K562 (cell line): ENCODE measurements at regions not wholly inside any gene's neighbourhood (a gene's known extent, or its start where the extent isn't known, plus 50 kb on each side); places are given as distances from the start of the nearest gene placed in this dataset.

Source experiments
- ATAC-seq: fragments of 200-7000 bp; cut with Tn5 transposase; 3 replicates; pipeline ENCODE4 v1.9.1; 2020; ENCODE audit warnings: moderate library complexity
- BruUV-seq: library from RNA; stranded (reverse); fragments of 400-500 nt; replicated peaks from 2 replicates; lab custom pipeline; 2021; lab: Mats Ljungman, UMichigan
- CTCF ChIA-PET: fragments of 300-600 bp; formaldehyde crosslinking; extraction: SDS; loops from one replicate; lab custom pipeline; 2021; ENCODE audit warnings: low intra/inter-chr PET ratio; lab: Yijun Ruan, JAX
- POLR2A ChIA-PET: fragments of 300-600, 350-650 bp; sonication (Branson Sonifier 250); formaldehyde crosslinking; extraction: SDS; loops from one replicate; lab custom pipeline; 2021; ENCODE audit warnings: antibody characterized with exemption, inconsistent platforms; lab: Yijun Ruan, JAX
- DNase-seq, 4 experiments: peaks; one replicate each; pipeline versions ENCODE4 v3.0.0 to v3.0.0-alpha.2; 2011 to 2018; ENCODE audit warnings: low spot score in 3 of 4, mixed read lengths in 3 of 4; ENCODE audit errors: extremely low read depth in 1 of 4
- FAIRE-seq: peaks from 2 replicates; lab custom pipeline; 2011; peaks lifted over from hg19 to GRCh38; lab: Jason Lieb, UNC
- H2AFZ ChIP-seq: 2 replicates; pipeline ENCODE4 v1.6.0; 2011; ENCODE audit warnings: low read depth, low read length, control low read depth, inconsistent platforms
- H3K27ac ChIP-seq: fragments of 200-600 bp; 3 replicates; pipeline ENCODE4 v1.8.0; 2011; ENCODE audit warnings: low read depth, mild to moderate bottlenecking, control low read depth, inconsistent platforms, low read length, moderate library complexity, mixed read lengths; ENCODE audit errors: extremely low read depth
- H3K27me3 ChIP-seq, 2 experiments: fragments of 300-600 bp in 1 of 2; 2 replicates in 1 of 2; 3 replicates in 1 of 2; pipeline versions ENCODE4 v1.6.0 to v1.8.0; 2011; ENCODE audit warnings: inconsistent platforms in 2 of 2, low read length in 2 of 2, mild to moderate bottlenecking in 1 of 2, mixed read lengths in 1 of 2, moderate library complexity in 1 of 2; ENCODE audit not compliant: control insufficient read depth in 2 of 2, insufficient read depth in 2 of 2
- H3K36me3 ChIP-seq: fragments of 300-600 bp; 3 replicates; pipeline ENCODE4 v1.8.0; 2011; ENCODE audit warnings: mild to moderate bottlenecking, low read length, inconsistent platforms; ENCODE audit not compliant: control insufficient read depth, insufficient read depth
- H3K4me1 ChIP-seq, 2 experiments: fragments of 200-600 bp in 1 of 2; replicated peaks in 1 of 2; 2 replicates in 1 of 2; 3 replicates in 1 of 2; pipeline versions ENCODE4 v1.5.1 to v1.8.0; 2011; ENCODE audit warnings: inconsistent platforms in 2 of 2, low read length in 2 of 2, mild to moderate bottlenecking in 1 of 2, mixed read lengths in 1 of 2, moderate library complexity in 1 of 2; ENCODE audit not compliant: control insufficient read depth in 2 of 2, insufficient read depth in 2 of 2
- H3K4me2 ChIP-seq: 2 replicates; pipeline ENCODE4 v1.6.1; 2011; ENCODE audit warnings: low read length, control low read depth, inconsistent platforms, mixed read lengths; ENCODE audit not compliant: insufficient read depth
- H3K4me3 ChIP-seq: fragments of 200-600 bp; sonication (generic), shearing (Covaris generic); 2 replicates; pipeline ENCODE4 v1.5.1; 2016; ENCODE audit warnings: control low read depth, inconsistent platforms
- H3K79me2 ChIP-seq: fragments of 200-600 bp; 3 replicates; pipeline ENCODE4 v1.8.0; 2011; ENCODE audit warnings: low read length, inconsistent platforms; ENCODE audit not compliant: control insufficient read depth, insufficient read depth
- H3K9ac ChIP-seq, 2 experiments: 2 replicates each; pipeline versions ENCODE4 v1.6.0 to v1.6.1; 2011; ENCODE audit warnings: low read depth in 2 of 2, low read length in 2 of 2, control low read depth in 1 of 2, inconsistent platforms in 1 of 2, mild to moderate bottlenecking in 1 of 2, mixed read lengths in 1 of 2; ENCODE audit not compliant: insufficient read depth in 1 of 2
- H3K9me1 ChIP-seq: one replicate; pipeline ENCODE4 v1.6.0; 2011; ENCODE audit warnings: inconsistent platforms, mild to moderate bottlenecking, low read length, moderate library complexity; ENCODE audit not compliant: control insufficient read depth, insufficient read depth
- H3K9me3 ChIP-seq: replicated peaks from 2 replicates; pipeline ENCODE4 v1.5.1; 2011; ENCODE audit warnings: low read depth, low read length, inconsistent platforms; ENCODE audit not compliant: control insufficient read depth, insufficient read depth
- H4K20me1 ChIP-seq: replicated peaks from 2 replicates; pipeline ENCODE4 v1.6.1; 2011; ENCODE audit warnings: low read length, inconsistent platforms, mixed read lengths; ENCODE audit not compliant: control insufficient read depth, insufficient read depth
- BCL6 ChIP-seq: fragments of 250-450 bp; sonication (Bioruptor Pico); IDR thresholded peaks from 2 replicates; pipeline ENCODE4 v1.4.0; 2020
- BRD9 ChIP-seq: fragments of 450-650 bp; IDR thresholded peaks from 2 replicates; pipeline ENCODE4 v1.6.1; 2018; ENCODE audit warnings: low read depth; ENCODE audit not compliant: partially characterized antibody
- HMG20B ChIP-seq: fragments of 250-450 bp; sonication (Bioruptor Pico); IDR thresholded peaks from 2 replicates; pipeline ENCODE4 v1.5.0; 2021; ENCODE audit warnings: mild to moderate bottlenecking
- NR2F6 ChIP-seq: fragments of 450-650 bp; formaldehyde crosslinking; IDR thresholded peaks from 2 replicates; pipeline ENCODE4 v1.4.0; 2020; ENCODE audit warnings: mild to moderate bottlenecking
- SRF ChIP-seq, 2 experiments: fragments of 250-450, 450-650 bp in 1 of 2; sonication (Bioruptor Pico) in 1 of 2; sonication (generic) in 1 of 2; formaldehyde crosslinking; IDR thresholded peaks; 2 replicates each; pipeline versions ENCODE4 v1.5.0 to v1.5.1; 2020 to 2022; ENCODE audit warnings: mild to moderate bottlenecking in 1 of 2, missing genetic modification reagents in 1 of 2
- WGBS: fragments of 100-300 bp; shearing (Covaris generic); methylation state at CpG from one replicate; pipeline ENCODE4 v1.1.6; 2016; ENCODE audit warnings: low coverage, mixed read lengths; ENCODE audit not compliant: insufficient coverage; ENCODE audit errors: missing lambda C conversion rate; 5-methylcytosine and 5-hydroxymethylcytosine counted together
- in situ Hi-C: fragments of 300-500 bp; cut with MboI; formaldehyde crosslinking; loops from 4 replicates; pipeline ENCODE4 v1.15.0; 2018; ENCODE audit warnings: inconsistent platforms, mixed read lengths
- intact Hi-C: fragments of 100-400 bp; cut with micrococcal nuclease; formaldehyde crosslinking; loops from 2 replicates; pipeline ENCODE4 v1.14.2; 2022
- TF ChIP-seq, protein P1 (sequence below): fragments of 450-650 bp; IDR thresholded peaks from 2 replicates; pipeline ENCODE4 v1.6.1; 2017; ENCODE audit warnings: antibody characterized with exemption

DNA sequence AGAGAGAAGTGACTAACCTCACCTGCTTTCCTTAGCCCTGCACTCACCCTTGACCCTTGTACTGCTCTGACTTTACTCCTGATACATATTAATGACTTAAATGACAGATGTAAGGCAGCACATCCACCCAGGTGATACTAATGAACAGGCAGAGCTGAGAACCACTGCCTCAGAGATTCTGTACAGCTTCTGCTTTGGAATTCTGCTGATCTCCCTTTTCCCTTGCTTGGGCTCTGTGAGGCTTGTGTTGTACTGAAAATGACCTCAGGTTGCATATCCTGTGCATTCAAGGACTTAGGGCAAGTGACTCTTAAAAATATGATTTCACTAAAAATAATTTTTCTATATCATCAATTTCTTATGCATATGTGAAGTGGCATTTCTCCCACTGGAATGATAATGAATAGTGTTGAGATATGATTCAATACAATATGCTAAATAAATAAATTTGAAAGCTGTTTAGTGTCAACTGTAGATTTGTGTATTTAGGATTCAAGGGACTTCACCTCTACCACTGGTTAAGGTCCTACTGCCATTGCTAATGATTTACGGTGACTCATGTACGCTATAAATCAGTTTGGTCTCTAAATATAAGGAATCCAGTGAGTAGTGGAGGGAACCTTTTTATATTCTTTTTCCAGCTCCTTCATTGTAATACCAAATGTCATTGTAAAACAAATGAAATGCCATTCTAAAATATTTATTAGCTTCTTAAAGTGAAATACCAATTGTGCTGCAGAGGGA is 328.3 kb downstream of the SOCS6 start:
- no peaks in the 10 kb centered on the region for H3K79me2 ChIP-seq
- no peaks in the 10 kb centered on the region for H4K20me1 ChIP-seq
- H2AFZ ChIP-seq = no peak overlapping the region
- in situ Hi-C loops = no loop called here
- 3% methylated on average over 2 of the region's 2 CpGs for WGBS
- no TSS peak for BruUV-seq
- ATAC-seq (no peak), DNase-seq (no peak)
- no peaks in the 10 kb centered on the region for H3K9me1 ChIP-seq
- intact Hi-C loops = no loop called here
- H3K9ac ChIP-seq = no peak overlapping the region
- no peak overlapping the region for H3K4me2 ChIP-seq
- no peaks in the 10 kb centered on the region for H3K4me1 ChIP-seq
- H3K9me3 ChIP-seq = no peaks in the 10 kb centered on the region
- H3K27ac ChIP-seq = no peak overlapping the region
- TF ChIP-seq BCL6 (CRISPR knock-in tag) (no peak), SRF (CRISPR knock-in tag; IDR thresholded peaks at IDR 0.05) (no peak), HMG20B (CRISPR knock-in tag) (no peak), NR2F6 (no peak), BRD9 (no peak)
- TF ChIP-seq, protein P1, sequence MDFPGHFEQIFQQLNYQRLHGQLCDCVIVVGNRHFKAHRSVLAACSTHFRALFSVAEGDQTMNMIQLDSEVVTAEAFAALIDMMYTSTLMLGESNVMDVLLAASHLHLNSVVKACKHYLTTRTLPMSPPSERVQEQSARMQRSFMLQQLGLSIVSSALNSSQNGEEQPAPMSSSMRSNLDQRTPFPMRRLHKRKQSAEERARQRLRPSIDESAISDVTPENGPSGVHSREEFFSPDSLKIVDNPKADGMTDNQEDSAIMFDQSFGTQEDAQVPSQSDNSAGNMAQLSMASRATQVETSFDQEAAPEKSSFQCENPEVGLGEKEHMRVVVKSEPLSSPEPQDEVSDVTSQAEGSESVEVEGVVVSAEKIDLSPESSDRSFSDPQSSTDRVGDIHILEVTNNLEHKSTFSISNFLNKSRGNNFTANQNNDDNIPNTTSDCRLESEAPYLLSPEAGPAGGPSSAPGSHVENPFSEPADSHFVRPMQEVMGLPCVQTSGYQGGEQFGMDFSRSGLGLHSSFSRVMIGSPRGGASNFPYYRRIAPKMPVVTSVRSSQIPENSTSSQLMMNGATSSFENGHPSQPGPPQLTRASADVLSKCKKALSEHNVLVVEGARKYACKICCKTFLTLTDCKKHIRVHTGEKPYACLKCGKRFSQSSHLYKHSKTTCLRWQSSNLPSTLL = no peak
- TF ChIP-seq, all 486 proteins: peak for 0
- POLR2A ChIA-PET = no interaction called here
- FAIRE-seq = no peak
- H3K36me3 ChIP-seq = no peaks in the 10 kb centered on the region
- H3K27me3 ChIP-seq = no peaks in the 10 kb centered on the region
- CTCF ChIA-PET = no interaction called here
- H3K4me3 ChIP-seq = no peak overlapping the region
